SK-N-SH (cell line): ENCODE measurements at regions not wholly inside any gene's neighbourhood (a gene's known extent, or its start where the extent isn't known, plus 50 kb on each side); places are given as distances from the start of the nearest gene placed in this dataset.
"Not testable (repeated sequence)": the region's sequence is repeated elsewhere in the genome, so short reads cannot be mapped to it uniquely, and the experiment has no call there.

Experiments used
- CTCF ChIA-PET: fragments of 300-600, 350-600 bp; formaldehyde crosslinking; extraction: SDS; loops from one replicate; lab custom pipeline; 2021; lab: Yijun Ruan, JAX
- POLR2A ChIA-PET: fragments of 350-600 bp; sonication (Branson Sonifier 250); formaldehyde crosslinking; extraction: SDS; loops from one replicate; lab custom pipeline; 2020; ENCODE audit warnings: antibody characterized with exemption, inconsistent platforms; lab: Yijun Ruan, JAX
- DNase-seq: peaks from one replicate; pipeline ENCODE4 v3.0.0; 2012
- H2AFZ ChIP-seq: fragments of 200-600 bp; sonication (generic); 2 replicates; pipeline ENCODE4 v1.8.1; 2016; ENCODE audit warnings: antibody characterized with exemption, mild to moderate bottlenecking, low read depth
- H3F3A ChIP-seq: fragments of 200-600 bp; sonication (generic); replicated peaks from 2 replicates; pipeline ENCODE3; 2016; ENCODE audit warnings: antibody characterized with exemption, mild to moderate bottlenecking; ENCODE audit not compliant: insufficient read depth
- H3K27ac ChIP-seq, 2 experiments: fragments of 200-500 bp in 1 of 2; fragments of 200-600 bp in 1 of 2; sonication (Bioruptor generic) in 1 of 2; sonication (generic), shearing (Covaris generic) in 1 of 2; 2 replicates each; pipeline versions ENCODE4 v1.5.1 to v1.6.1; 2014 to 2016; ENCODE audit warnings: low read depth in 2 of 2, inconsistent platforms in 1 of 2, low read length in 1 of 2, mild to moderate bottlenecking in 1 of 2, mixed read lengths in 1 of 2
- H3K27me3 ChIP-seq: fragments of 200-600 bp; sonication (generic), shearing (Covaris generic); 2 replicates; pipeline ENCODE4 v1.6.1; 2016; ENCODE audit warnings: mixed run types; ENCODE audit not compliant: insufficient read depth
- H3K36me3 ChIP-seq, 2 experiments: fragments of 200-500 bp in 1 of 2; fragments of 200-600 bp in 1 of 2; sonication (Bioruptor generic) in 1 of 2; sonication (generic) in 1 of 2; replicated peaks in 1 of 2; 2 replicates each; pipeline versions ENCODE3 to v1.5.1; 2014 to 2016; ENCODE audit warnings: low read length in 1 of 2, mild to moderate bottlenecking in 1 of 2; ENCODE audit not compliant: insufficient read depth in 2 of 2, control insufficient read depth in 1 of 2
- H3K4me1 ChIP-seq, 2 experiments: fragments of 200-500 bp in 1 of 2; fragments of 200-600 bp in 1 of 2; sonication (Bioruptor generic) in 1 of 2; sonication (generic), shearing (Covaris generic) in 1 of 2; 2 replicates each; pipeline versions ENCODE4 v1.5.1 to v1.6.1; 2014 to 2016; ENCODE audit warnings: low read depth in 1 of 2, low read length in 1 of 2, mixed run types in 1 of 2; ENCODE audit not compliant: insufficient read depth in 2 of 2, control insufficient read depth in 1 of 2
- H3K4me2 ChIP-seq: fragments of 200-600 bp; sonication (generic), shearing (Covaris generic); 2 replicates; pipeline ENCODE4 v1.6.1; 2017; ENCODE audit warnings: mixed run types
- H3K4me3 ChIP-seq, 2 experiments: fragments of 200-500 bp in 1 of 2; fragments of 200-600 bp in 1 of 2; sonication (Bioruptor generic) in 1 of 2; sonication (generic), shearing (Covaris generic) in 1 of 2; 2 replicates each; pipeline versions ENCODE4 v1.5.1 to v1.8.1; 2014 to 2016; ENCODE audit warnings: low read depth in 2 of 2, inconsistent platforms in 1 of 2, low read length in 1 of 2, mild to moderate bottlenecking in 1 of 2, mixed read lengths in 1 of 2, moderate library complexity in 1 of 2
- H3K79me2 ChIP-seq: fragments of 200-600 bp; sonication (generic); 2 replicates; pipeline ENCODE4 v1.8.1; 2017; ENCODE audit warnings: mild to moderate bottlenecking; ENCODE audit not compliant: insufficient read depth
- H3K9ac ChIP-seq: fragments of 200-600 bp; sonication (generic); 2 replicates; pipeline ENCODE4 v1.6.1; 2017; ENCODE audit warnings: mixed run types
- H3K9me2 ChIP-seq: fragments of 200-600 bp; sonication (generic); 2 replicates; pipeline ENCODE4 v1.6.1; 2017; ENCODE audit warnings: mixed run types
- H3K9me3 ChIP-seq: fragments of 200-600 bp; sonication (generic); 2 replicates; pipeline ENCODE4 v1.6.1; 2017; ENCODE audit warnings: mixed run types, mild to moderate bottlenecking, moderate library complexity
- H4K20me1 ChIP-seq: fragments of 200-600 bp; sonication (generic); 2 replicates; pipeline ENCODE4 v1.6.1; 2017; ENCODE audit warnings: mild to moderate bottlenecking, mixed run types; ENCODE audit not compliant: insufficient read depth
- EP300 ChIP-seq, 2 experiments: IDR thresholded peaks; 2 replicates each; pipeline versions ENCODE4 v1.4.0 to v1.6.1; 2012; ENCODE audit warnings: borderline replicate concordance in 1 of 2, low read depth in 1 of 2, low read length in 1 of 2
- FOSL2 ChIP-seq: IDR thresholded peaks from 2 replicates; pipeline ENCODE4 v1.4.0; 2012; ENCODE audit warnings: low read depth, mild to moderate bottlenecking, moderate library complexity, borderline replicate concordance
- GATA2 ChIP-seq: sonication (generic); formaldehyde crosslinking; IDR thresholded peaks from 2 replicates; pipeline ENCODE4 v1.5.0; 2020; ENCODE audit warnings: mild to moderate bottlenecking, missing genetic modification reagents
- JUND ChIP-seq: IDR thresholded peaks from 2 replicates; pipeline ENCODE4 v1.4.0; 2012
- NRF1 ChIP-seq: IDR thresholded peaks from 2 replicates; pipeline ENCODE4 v1.6.1; 2012; ENCODE audit warnings: low read depth, mild to moderate bottlenecking, low read length
- RXRA ChIP-seq: IDR thresholded peaks from 2 replicates; pipeline ENCODE4 v1.4.0; 2012; ENCODE audit warnings: low read depth, mild to moderate bottlenecking, borderline replicate concordance
- SIN3A ChIP-seq: IDR thresholded peaks from 2 replicates; pipeline ENCODE4 v1.6.1; 2012; ENCODE audit warnings: low read depth, mild to moderate bottlenecking, low read length, moderate library complexity, borderline replicate concordance
- SMC3 ChIP-seq: IDR thresholded peaks from 2 replicates; pipeline ENCODE4 v1.6.1; 2012; ENCODE audit warnings: low read depth, low read length, improper control_type of control experiment
- TCF12 ChIP-seq: IDR thresholded peaks from 2 replicates; pipeline ENCODE4 v1.4.0; 2012
- WGBS: methylation state at CpG from one replicate; pipeline ENCODE4 v1.1.6; 2017; ENCODE audit warnings: low lambda C conversion rate; 5-methylcytosine and 5-hydroxymethylcytosine counted together
- TF ChIP-seq, protein P1 (sequence below): fragments of 150-350 bp; IDR thresholded peaks from 2 replicates; pipeline ENCODE4 v1.6.1; 2016; ENCODE audit warnings: mild to moderate bottlenecking, low read depth, low read length

DNA sequence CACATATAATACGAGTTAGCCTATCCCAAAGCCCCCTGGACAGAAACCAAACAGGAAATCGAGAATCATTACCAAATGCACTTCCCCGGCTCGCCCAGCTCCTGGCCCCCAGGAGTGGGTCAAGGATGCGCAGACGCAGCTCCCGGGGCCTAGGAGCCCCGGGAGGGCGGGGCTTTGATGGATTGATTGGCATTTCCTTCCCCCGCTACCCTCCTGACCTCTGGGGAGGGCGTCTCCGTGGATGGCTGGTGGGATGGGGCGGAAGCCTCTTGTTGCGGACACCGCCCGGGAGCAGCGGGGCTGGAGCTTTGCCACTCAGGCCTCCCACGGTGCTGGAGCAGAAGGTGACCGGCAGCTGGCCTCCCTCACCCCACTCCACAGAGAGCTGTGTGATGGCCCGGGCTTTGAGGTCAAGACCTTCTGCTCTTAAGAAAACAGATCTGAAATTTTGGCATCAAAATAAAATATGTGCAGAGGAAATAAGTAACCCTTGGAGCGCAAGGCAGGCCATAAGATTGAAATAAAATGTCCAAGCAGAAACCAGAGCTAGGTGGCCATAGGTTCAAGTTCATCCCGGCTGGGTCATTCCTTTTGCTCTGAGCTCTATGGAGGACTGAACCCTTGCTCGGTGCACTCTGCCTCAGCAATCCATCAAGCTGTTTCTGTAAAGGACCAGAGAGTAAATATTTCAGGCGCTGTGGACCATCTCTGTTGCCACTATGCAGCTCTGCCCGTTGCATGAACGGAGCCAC is 262.3 kb downstream of the SOX9 start:
- Histone ChIP-seq H3K9me3 (no peaks in the 10 kb centered on the region), H3K27me3 (no peaks in the 10 kb centered on the region), H3K4me3 (no peak overlapping the region), H3K9ac (no peak overlapping the region), H3K4me1 (peaks cover 25 to 39% of the 10 kb centered on the region in 2 experiments), H3K4me2 (no peak overlapping the region), H4K20me1 (no peaks in the 10 kb centered on the region), H3K79me2 (no peaks in the 10 kb centered on the region), H2AFZ (no peak overlapping the region), H3K27ac (no peak overlapping the region), H3K36me3 (no peaks in the 10 kb centered on the region), H3K9me2 (no peaks in the 10 kb centered on the region), H3F3A (peaks cover 5% of the 10 kb centered on the region)
- 96% methylated on average over 26 of the region's 26 CpGs for WGBS
- CTCF ChIA-PET = interaction anchor here (0.6 to 5.5 kb wide), 9 partner anchors 12 to 1616 kb away, joined by 3 to 25 read pairs (median 5); no protein-coding TSS in a partner anchor
- DNase-seq = no peak
- POLR2A ChIA-PET = no interaction called here
- TF ChIP-seq NRF1 = no peak
- TF ChIP-seq RXRA = no peak
- no peak for TF ChIP-seq EP300 (IDR thresholded peaks at IDR 0.05; ENCODE audit: borderline replicate concordance in 1 of 2, low read depth in 1 of 2, low read length in 1 of 2)
- no peak for TF ChIP-seq SMC3

DNA sequence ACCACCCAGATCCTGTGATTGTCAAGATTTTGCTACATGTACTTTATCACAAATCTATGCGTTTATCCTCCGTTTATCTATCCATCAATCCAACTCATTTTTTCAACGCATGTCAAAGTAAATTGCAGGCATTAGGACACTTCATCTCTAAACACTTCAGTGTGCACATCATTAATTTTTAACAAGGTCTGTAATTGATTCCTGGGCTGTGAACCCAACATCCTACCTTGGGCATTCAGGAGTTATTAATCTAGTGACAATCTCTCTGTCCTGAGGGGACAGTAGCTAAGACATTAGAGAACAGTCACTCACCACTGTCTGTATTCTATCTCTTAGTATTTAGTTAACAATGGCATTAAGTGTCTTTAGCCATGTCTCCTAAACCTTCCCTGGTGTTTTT is 264.7 kb downstream of the SOX9 start:
- Histone ChIP-seq H3K79me2 (no peaks in the 10 kb centered on the region), H3F3A (peaks cover 15% of the 10 kb centered on the region), H3K4me2 (no peak overlapping the region), H3K27ac (peak overlapping the region in 1 of 2 experiments; percentile 37; a peak in 1 of 4 replicates), H3K4me1 (peaks cover 20 to 37% of the 10 kb centered on the region in 2 experiments), H3K9ac (no peak overlapping the region), H3K36me3 (no peaks in the 10 kb centered on the region), H2AFZ (no peak overlapping the region), H3K9me2 (no peaks in the 10 kb centered on the region), H3K4me3 (no peak overlapping the region), H3K9me3 (no peaks in the 10 kb centered on the region), H3K27me3 (no peaks in the 10 kb centered on the region), H4K20me1 (no peaks in the 10 kb centered on the region)
- POLR2A ChIA-PET = no interaction called here
- CTCF ChIA-PET = interaction anchor here (1.2 to 1.6 kb wide), 2 partner anchors 22 to 153 kb away, joined by 3 to 4 read pairs; no protein-coding TSS in a partner anchor
- TF ChIP-seq, protein P1, sequence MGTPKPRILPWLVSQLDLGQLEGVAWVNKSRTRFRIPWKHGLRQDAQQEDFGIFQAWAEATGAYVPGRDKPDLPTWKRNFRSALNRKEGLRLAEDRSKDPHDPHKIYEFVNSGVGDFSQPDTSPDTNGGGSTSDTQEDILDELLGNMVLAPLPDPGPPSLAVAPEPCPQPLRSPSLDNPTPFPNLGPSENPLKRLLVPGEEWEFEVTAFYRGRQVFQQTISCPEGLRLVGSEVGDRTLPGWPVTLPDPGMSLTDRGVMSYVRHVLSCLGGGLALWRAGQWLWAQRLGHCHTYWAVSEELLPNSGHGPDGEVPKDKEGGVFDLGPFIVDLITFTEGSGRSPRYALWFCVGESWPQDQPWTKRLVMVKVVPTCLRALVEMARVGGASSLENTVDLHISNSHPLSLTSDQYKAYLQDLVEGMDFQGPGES = no peak
- no peak for TF ChIP-seq SIN3A
- 0 out of 2 replicates have a peak, but pooled peaks have one; percentile 3 for TF ChIP-seq GATA2 (CRISPR knock-in tag)
- DNase-seq = no peak
- WGBS = 86% methylated on average over 3 of the region's 3 CpGs

DNA sequence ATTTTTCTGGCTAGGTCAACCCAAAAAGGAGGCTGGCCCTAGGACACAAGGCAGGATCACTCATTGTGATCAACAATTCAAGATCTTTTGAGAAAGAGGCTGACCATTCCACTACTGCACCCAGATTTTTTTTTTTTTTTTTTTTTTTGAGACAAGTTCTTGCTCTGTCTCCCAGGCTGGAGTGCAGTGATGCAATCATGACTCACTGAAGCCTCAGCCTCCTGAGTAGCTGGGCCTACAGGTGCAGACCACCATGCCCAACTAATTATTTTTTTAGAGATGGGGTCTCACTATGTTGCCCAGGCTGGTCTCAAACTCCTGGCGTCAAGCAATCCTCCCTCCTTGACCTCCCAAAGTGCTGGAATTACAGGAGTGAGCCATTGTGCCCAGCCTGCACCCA is 265.4 kb downstream of the SOX9 start:
- H3K9ac ChIP-seq, H3K27me3 ChIP-seq, H3K4me3 ChIP-seq, H3K9me3 ChIP-seq, H3K79me2 ChIP-seq, H2AFZ ChIP-seq, POLR2A ChIA-PET, H3K9me2 ChIP-seq, DNase-seq, H4K20me1 ChIP-seq, H3K36me3 ChIP-seq: not testable (repeated sequence)
- TF ChIP-seq TCF12 = peak; percentile 57
- TF ChIP-seq FOSL2 = peak; percentile 74
- peak; percentile 62 for TF ChIP-seq JUND
- Histone ChIP-seq H3K4me2 (peak overlapping the region; percentile 43; the same call in 1 of the 2 replicates), H3F3A (peaks cover 22% of the 10 kb centered on the region), H3K27ac (peak overlapping the region in 1 of 2 experiments; percentile 93; a peak in 1 of 4 replicates), H3K4me1 (peaks cover 15 to 44% of the 10 kb centered on the region in 2 experiments; a peak in 3 of 4 replicates)
- WGBS = 100% methylated on average over 1 of the region's 1 CpG
- CTCF ChIA-PET = interaction anchor here (0.7 to 1.6 kb wide), 3 partner anchors 21 to 152 kb away, joined by 3 to 4 read pairs (median 3); no protein-coding TSS in a partner anchor
